ENCODE measurements at regions not wholly inside any gene's neighbourhood (a gene's known extent, or its start where the extent isn't known, plus 50 kb on each side); places are given as distances from the start of the nearest gene placed in this dataset.

GRCh38 chr12:11584221-11584855 is 65.1 kb upstream of the ETV6 start:
- TF ChIP-seq RAD21 (IDR thresholded peaks at IDR 0.05) = peak; percentile 49 to 53
- no peak for TF ChIP-seq REST (IDR thresholded peaks at IDR 0.05)
- no peak for TF ChIP-seq FOXA1 (IDR thresholded peaks at IDR 0.05)
- TF ChIP-seq EGR1 (IDR thresholded peaks at IDR 0.05; ENCODE audit: low read depth in 2 of 2) = no peak
- TF ChIP-seq HNF4G (IDR thresholded peaks at IDR 0.05) = no peak
- TF ChIP-seq ZBTB33 (IDR thresholded peaks at IDR 0.05) = no peak
- TF ChIP-seq SP1 (IDR thresholded peaks at IDR 0.05) = no peak
- peak; percentile 26 to 71 for TF ChIP-seq RXRA (IDR thresholded peaks at IDR 0.05)
- no peak for TF ChIP-seq ATF3 (IDR thresholded peaks at IDR 0.05)
- TF ChIP-seq YY1 (IDR thresholded peaks at IDR 0.05) = no peak
- no peak for TF ChIP-seq JUND (IDR thresholded peaks at IDR 0.05)
- TF ChIP-seq GABPA (IDR thresholded peaks at IDR 0.05 in 1 of 2, conservative IDR thresholded peaks at IDR 0.05 in 1 of 2) = no peak
- TF ChIP-seq HNF4A (conservative IDR thresholded peaks at IDR 0.05) = no peak
- TF ChIP-seq, protein P1, sequence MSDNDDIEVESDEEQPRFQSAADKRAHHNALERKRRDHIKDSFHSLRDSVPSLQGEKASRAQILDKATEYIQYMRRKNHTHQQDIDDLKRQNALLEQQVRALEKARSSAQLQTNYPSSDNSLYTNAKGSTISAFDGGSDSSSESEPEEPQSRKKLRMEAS (IDR thresholded peaks at IDR 0.05) = peak; percentile 21
- no peak overlapping the region for H3K9ac ChIP-seq (ENCODE audit: low read depth in 1 of 2, low read length in 2 of 2)
- no peak overlapping the region for H3K27ac ChIP-seq (ENCODE audit: low read depth in 1 of 2, low read length in 2 of 2)
- no peaks in the 10 kb centered on the region for H3K36me3 ChIP-seq (ENCODE audit: control insufficient read depth in 4 of 4, insufficient read depth in 3 of 4, low read depth in 1 of 4, low read length in 3 of 4)
- DNase-seq (ENCODE audit: low spot score) = no peak
- 77% methylated on average over 7 of the region's 7 CpGs for WGBS
- no peaks in the 10 kb centered on the region for H3K9me3 ChIP-seq (ENCODE audit: control insufficient read depth in 4 of 4, low read length in 3 of 4)
- no peak overlapping the region for H3K4me3 ChIP-seq (ENCODE audit: low read depth in 1 of 3, low read length in 3 of 3)
- H3K27me3 ChIP-seq (ENCODE audit: control insufficient read depth in 4 of 4, insufficient read depth in 4 of 4, low read length in 3 of 4) = no peaks in the 10 kb centered on the region
- H3K4me1 ChIP-seq (ENCODE audit: control insufficient read depth in 4 of 4, insufficient read depth in 4 of 4, low read length in 3 of 4) = peaks cover 0 to 13% (median 5%) of the 10 kb centered on the region in 4 donors

DNA sequence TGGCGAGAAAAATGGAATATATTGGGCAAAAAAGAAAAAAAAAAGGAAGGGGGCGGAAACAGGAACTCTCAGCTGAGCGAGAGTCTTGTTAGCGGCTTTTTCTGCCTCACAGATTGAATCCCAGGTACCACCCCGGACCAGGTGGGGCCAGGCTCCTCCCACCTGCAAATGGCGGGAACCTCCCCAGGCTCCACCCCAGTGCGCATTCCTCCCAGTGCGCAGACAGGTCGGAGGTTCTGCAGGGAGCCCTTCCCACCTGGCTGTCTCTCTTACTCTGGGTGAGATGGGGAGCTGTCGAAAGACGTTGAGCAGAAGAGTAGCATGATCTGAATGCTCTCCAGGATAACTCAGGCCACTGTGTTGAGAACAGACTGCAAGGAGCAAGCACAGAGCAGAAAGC is 57.0 kb upstream of the ETV6 start:
- Histone ChIP-seq H3K9me3 (ENCODE audit: control insufficient read depth in 4 of 4, low read length in 3 of 4) (no peaks in the 10 kb centered on the region), H3K9ac (ENCODE audit: low read depth in 1 of 2, low read length in 2 of 2) (no peak overlapping the region), H3K27me3 (ENCODE audit: control insufficient read depth in 4 of 4, insufficient read depth in 4 of 4, low read length in 3 of 4) (no peaks in the 10 kb centered on the region), H3K4me3 (ENCODE audit: low read depth in 1 of 3, low read length in 3 of 3) (no peak overlapping the region), H3K27ac (ENCODE audit: low read depth in 1 of 2, low read length in 2 of 2) (no peak overlapping the region), H3K36me3 (ENCODE audit: control insufficient read depth in 4 of 4, insufficient read depth in 3 of 4, low read depth in 1 of 4, low read length in 3 of 4) (no peaks in the 10 kb centered on the region), H3K4me1 (ENCODE audit: control insufficient read depth in 4 of 4, insufficient read depth in 4 of 4, low read length in 3 of 4) (no peaks in the 10 kb centered on the region)
- 96% methylated on average over 11 of the region's 11 CpGs for WGBS
- DNase-seq (ENCODE audit: low spot score) = no peak
- TF ChIP-seq ZBTB33 (IDR thresholded peaks at IDR 0.05) = no peak
- TF ChIP-seq GABPA (IDR thresholded peaks at IDR 0.05 in 1 of 2, conservative IDR thresholded peaks at IDR 0.05 in 1 of 2) = no peak
- no peak for TF ChIP-seq NR2F2 (IDR thresholded peaks at IDR 0.05)
- TF ChIP-seq HNF4G (IDR thresholded peaks at IDR 0.05) = no peak
- TF ChIP-seq REST (IDR thresholded peaks at IDR 0.05) = no peak
- no peak for TF ChIP-seq ATF3 (IDR thresholded peaks at IDR 0.05)
- TF ChIP-seq EGR1 (IDR thresholded peaks at IDR 0.05; ENCODE audit: low read depth in 2 of 2) = no peak
- TF ChIP-seq YY1 (IDR thresholded peaks at IDR 0.05) = no peak
- no peak for TF ChIP-seq RXRA (IDR thresholded peaks at IDR 0.05)
- TF ChIP-seq, protein P1 (IDR thresholded peaks at IDR 0.05) = no peak
- TF ChIP-seq RAD21 (IDR thresholded peaks at IDR 0.05) = no peak
- no peak for TF ChIP-seq JUND (IDR thresholded peaks at IDR 0.05)
